ENCODE measurements at regions not wholly inside any gene's neighbourhood (a gene's known extent, or its start where the extent isn't known, plus 50 kb on each side); places are given as distances from the start of the nearest gene placed in this dataset.
"Not testable (repeated sequence)": the region's sequence is repeated elsewhere in the genome, so short reads cannot be mapped to it uniquely, and the experiment has no call there.

DNA sequence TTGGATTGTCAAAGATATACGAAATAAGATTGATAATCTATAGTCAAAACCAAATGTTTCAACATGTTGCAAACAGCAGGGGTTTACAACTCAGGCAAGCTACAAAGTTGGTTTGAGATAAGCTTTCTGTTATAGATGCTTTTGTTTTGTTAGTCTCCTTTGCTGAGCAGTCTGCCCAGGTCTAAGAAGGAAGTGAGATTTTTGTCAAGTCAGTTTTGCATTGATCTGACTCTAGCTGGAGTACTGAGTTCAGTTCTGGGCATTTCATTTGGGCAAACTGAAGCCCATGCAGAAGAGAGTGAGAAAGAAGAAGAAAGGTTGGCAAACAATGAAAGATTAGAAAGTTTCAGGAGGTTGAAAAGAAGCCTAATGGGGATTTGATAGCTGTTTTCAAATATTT is 983.0 kb upstream of the SLC39A10 start:
- no peaks in the 10 kb centered on the region for H3K27me3 Mint-ChIP-seq
- no peak for ATAC-seq (ENCODE audit: low read depth in 2 of 2)

DNA sequence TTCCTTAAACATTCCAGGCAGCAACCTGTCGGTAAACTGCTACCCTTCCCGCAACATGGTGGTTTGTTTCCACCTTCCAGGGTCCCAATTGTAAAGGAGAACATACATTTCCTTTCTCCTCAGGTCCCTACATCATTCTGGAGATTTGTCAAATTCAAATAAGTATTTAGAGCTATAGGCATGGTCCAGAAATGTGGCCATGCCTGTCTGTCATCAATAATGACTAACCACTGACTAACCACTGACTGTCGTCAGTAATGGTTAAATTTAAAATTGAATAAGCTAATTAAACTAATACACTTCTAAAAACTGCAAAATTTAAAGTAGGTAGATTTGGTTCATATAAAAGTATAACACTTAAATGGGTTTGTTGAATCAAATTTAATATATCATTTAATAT is 984.0 kb upstream of the SLC39A10 start:
- Mint-ChIP-seq H3K27ac (no peak overlapping the region), H3K36me3 (no peaks in the 10 kb centered on the region), H3K27me3 (no peaks in the 10 kb centered on the region), H3K4me1 (no peaks in the 10 kb centered on the region), H3K9me3 (peaks cover 0 to 1% (median 0%) of the 10 kb centered on the region in 7 donors), H3K4me3 (no peak overlapping the region)
- ATAC-seq (ENCODE audit: low read depth in 2 of 2) (no peak), DNase-seq (no peak)

More for the DNA sequence above, 983.0 kb upstream of the SLC39A10 start:
- Mint-ChIP-seq H3K27ac (no peak overlapping the region), H3K36me3 (no peaks in the 10 kb centered on the region), H3K4me3 (no peak overlapping the region), H3K9me3 (peaks cover 0 to 1% (median 0%) of the 10 kb centered on the region in 7 donors), H3K4me1 (no peaks in the 10 kb centered on the region)
- DNase-seq: no peak

DNA sequence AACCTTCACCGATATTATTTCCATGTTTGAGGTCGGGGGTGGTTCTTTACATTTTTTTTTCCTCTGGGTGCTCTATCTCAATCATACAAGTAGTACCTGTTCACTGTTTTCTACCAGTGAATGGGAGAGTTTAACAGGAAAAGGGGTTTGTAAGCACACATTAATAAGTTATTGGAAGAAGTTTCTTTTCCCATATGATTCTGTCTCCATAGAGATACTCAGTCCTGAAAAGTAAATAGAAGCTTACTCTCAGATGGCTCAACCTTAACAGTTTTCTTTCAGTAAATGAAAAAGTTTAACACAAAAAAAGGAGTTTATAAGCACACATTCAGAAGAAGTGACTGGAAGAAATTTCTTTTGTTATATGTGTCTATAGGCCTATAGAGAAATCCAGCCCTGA is 995.6 kb upstream of the SLC39A10 start:
- no peak for ATAC-seq (ENCODE audit: low read depth in 2 of 2)
- Mint-ChIP-seq H3K4me3 (no peak overlapping the region), H3K36me3 (no peaks in the 10 kb centered on the region), H3K9me3 (no peaks in the 10 kb centered on the region), H3K27me3 (no peaks in the 10 kb centered on the region), H3K27ac (no peak overlapping the region), H3K4me1 (no peaks in the 10 kb centered on the region)
- DNase-seq: no peak

DNA sequence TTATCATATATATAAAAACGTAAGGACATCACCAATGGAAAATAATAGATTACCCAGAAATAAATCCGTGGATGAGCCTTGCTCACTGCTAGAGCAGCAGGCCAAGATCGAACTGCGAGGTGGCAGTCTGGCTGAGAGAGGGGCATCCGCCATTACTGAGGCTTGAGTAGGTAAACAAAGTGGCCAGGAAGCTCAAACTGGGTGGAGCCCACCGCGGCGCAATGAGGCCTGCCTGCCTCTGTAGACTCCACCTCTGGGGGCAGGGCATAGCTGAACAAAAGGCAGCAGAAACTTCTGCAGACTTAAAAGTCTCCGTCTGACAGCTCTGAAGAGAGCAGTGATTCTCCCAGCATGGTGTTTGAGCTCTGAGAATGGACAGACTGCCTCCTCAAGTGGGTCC is 1018.0 kb upstream of the SLC39A10 start:
- ATAC-seq (ENCODE audit: low read depth in 2 of 2); H3K9me3 Mint-ChIP-seq; DNase-seq; H3K27me3 Mint-ChIP-seq; H3K4me3 Mint-ChIP-seq; H3K4me1 Mint-ChIP-seq; H3K36me3 Mint-ChIP-seq; H3K27ac Mint-ChIP-seq: not testable (repeated sequence)

DNA sequence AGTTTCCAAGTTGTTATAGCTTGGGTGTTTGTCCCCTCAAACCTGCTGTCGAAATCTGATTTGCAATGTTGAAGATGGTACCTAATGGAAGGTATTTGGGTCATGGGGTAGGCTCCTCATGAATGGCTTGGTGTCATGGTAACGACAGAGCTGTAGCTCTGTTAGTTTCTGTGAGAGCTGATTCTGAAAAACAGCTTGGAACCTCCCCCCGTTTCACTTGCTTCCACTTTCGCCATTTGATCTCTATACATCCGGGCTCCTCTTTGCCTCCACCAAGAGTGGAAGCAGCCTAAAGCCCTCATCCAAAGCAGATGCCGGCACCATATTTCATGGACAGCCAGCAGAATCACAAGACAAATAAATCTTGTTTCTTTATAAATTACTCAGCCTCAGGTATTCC is 1035.1 kb upstream of the SLC39A10 start:
- Mint-ChIP-seq H3K27me3 (no peaks in the 10 kb centered on the region), H3K9me3 (peaks cover 0 to 3% (median 1%) of the 10 kb centered on the region in 7 donors), H3K36me3 (no peaks in the 10 kb centered on the region), H3K4me3 (no peak overlapping the region), H3K4me1 (no peaks in the 10 kb centered on the region), H3K27ac (no peak overlapping the region)
- no peak for ATAC-seq (ENCODE audit: low read depth in 2 of 2)
- no peak for DNase-seq

DNA sequence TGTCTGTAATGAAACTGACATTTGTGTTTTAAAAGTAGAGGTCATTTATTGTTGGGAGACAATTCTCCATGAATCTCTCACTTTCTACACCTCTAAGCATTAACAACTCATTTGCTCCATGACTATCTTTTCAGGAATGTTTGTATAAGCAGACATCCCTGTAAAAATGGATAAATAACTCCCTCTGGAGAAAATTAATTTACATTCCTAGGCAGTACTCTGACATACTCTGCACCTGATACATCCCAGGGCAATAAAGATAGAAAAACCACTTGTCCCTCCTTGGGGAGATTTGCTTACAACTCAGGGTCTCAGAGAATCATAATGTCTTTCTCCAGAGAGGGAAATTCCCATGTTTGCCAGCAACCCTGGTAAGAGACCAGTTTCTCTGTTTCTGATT is 1037.7 kb upstream of the SLC39A10 start:
- ATAC-seq (ENCODE audit: low read depth in 2 of 2) (no peak), DNase-seq (no peak)
- peaks cover 0 to 3% (median 1%) of the 10 kb centered on the region in 7 donors for H3K9me3 Mint-ChIP-seq
- no peaks in the 10 kb centered on the region for H3K4me1 Mint-ChIP-seq
- no peaks in the 10 kb centered on the region for H3K36me3 Mint-ChIP-seq
- no peak overlapping the region for H3K4me3 Mint-ChIP-seq
- no peaks in the 10 kb centered on the region for H3K27me3 Mint-ChIP-seq
- H3K27ac Mint-ChIP-seq: no peak overlapping the region

DNA sequence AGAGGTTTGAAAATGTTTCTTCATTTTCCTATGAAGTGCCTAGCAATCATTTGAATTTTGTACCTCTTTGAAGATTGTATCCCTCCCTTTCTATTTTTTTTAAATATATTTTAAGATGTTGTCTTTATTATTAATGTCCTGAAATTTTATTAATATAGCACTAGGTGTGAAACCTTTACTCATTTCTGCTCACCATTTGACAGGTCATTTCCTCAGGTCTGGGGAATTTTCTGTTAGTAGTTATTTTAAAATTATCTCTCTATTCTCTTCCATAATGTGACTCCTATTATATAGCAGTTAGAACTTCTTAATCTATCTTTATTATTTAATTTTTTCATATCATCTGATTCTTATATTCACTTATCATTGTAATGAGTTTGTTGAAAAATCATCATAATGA is 1038.6 kb upstream of the SLC39A10 start:
- H3K36me3 Mint-ChIP-seq: no peaks in the 10 kb centered on the region
- no peaks in the 10 kb centered on the region for H3K27me3 Mint-ChIP-seq
- DNase-seq (no peak), ATAC-seq (ENCODE audit: low read depth in 2 of 2) (no peak)
- no peak overlapping the region for H3K4me3 Mint-ChIP-seq
- peaks cover 0 to 3% (median 0%) of the 10 kb centered on the region in 7 donors for H3K9me3 Mint-ChIP-seq
- no peaks in the 10 kb centered on the region for H3K4me1 Mint-ChIP-seq
- no peak overlapping the region for H3K27ac Mint-ChIP-seq

DNA sequence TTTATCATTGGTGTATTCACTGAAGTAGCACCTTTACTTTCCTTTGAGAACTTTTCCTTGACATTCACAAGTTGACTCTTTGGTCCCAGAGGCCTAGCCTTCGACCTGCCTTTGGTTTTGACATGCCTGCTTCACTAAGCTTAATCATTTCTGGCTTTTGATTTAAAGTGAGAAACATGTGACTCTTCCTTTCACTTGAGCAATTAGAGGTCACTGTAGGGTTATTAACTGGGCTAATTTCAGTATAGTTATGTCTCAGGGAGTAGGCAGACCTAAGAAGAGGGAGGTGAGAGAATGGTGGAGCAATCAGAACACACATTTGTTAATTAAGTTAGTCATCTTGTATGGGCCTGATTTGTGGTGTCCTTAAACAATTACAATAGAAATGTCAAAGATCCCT is 1040.7 kb upstream of the SLC39A10 start:
- H3K27me3 Mint-ChIP-seq: no peaks in the 10 kb centered on the region
- peaks cover 0 to 3% (median 1%) of the 10 kb centered on the region in 7 donors for H3K9me3 Mint-ChIP-seq
- no peak for DNase-seq
- H3K4me3 Mint-ChIP-seq: no peak overlapping the region
- H3K27ac Mint-ChIP-seq: no peak overlapping the region
- H3K36me3 Mint-ChIP-seq: no peaks in the 10 kb centered on the region
- no peak for ATAC-seq (ENCODE audit: low read depth in 2 of 2)
- H3K4me1 Mint-ChIP-seq: no peaks in the 10 kb centered on the region

DNA sequence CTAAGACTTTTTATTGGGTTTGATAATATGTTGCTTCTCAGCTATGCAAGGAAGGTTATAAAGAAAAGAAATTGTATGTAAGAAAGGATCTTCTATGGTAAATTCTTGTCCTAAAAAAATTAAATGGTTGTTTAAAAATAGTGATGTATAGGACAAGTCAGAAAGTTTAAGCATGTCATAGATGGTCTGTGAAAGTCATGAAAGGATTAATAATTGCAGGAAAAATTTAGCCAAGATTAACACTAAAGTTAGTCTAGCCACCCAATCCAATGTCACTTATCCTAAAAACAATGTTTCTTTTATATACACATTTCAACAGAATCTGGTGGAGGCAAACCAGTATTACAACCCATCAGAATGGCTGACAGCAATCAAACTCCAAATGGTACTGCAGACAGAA is 1046.7 kb upstream of the SLC39A10 start:
- H3K9me3 Mint-ChIP-seq: peaks cover 0 to 9% (median 4%) of the 10 kb centered on the region in 7 donors
- H3K27ac Mint-ChIP-seq: no peak overlapping the region
- DNase-seq (no peak), ATAC-seq (ENCODE audit: low read depth in 2 of 2) (no peak)
- no peaks in the 10 kb centered on the region for H3K36me3 Mint-ChIP-seq
- no peaks in the 10 kb centered on the region for H3K4me1 Mint-ChIP-seq
- H3K4me3 Mint-ChIP-seq: no peak overlapping the region
- H3K27me3 Mint-ChIP-seq: no peaks in the 10 kb centered on the region

DNA sequence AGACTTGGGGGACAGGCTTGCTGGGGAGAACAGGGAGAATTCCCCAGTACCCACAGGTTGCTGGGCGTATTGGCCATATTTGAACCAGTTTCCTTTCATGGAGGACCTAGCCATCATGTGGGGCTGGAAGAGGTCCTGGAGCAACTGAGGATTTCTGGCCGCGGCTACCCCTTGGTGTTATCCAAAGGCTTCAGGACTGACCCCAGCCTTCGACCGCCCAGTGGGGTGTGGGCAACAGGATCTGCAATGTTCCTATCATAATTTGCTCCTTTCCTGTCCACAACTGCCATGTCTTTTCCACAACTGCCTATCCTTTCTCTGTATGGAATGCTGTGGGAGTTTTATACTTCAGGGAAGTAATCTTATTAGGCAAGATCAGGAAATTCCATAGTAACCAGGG is 1053.6 kb upstream of the SLC39A10 start:
- H3K4me3 Mint-ChIP-seq: no peak overlapping the region
- peaks cover 2 to 20% (median 6%) of the 10 kb centered on the region in 7 donors for H3K9me3 Mint-ChIP-seq
- H3K36me3 Mint-ChIP-seq: no peaks in the 10 kb centered on the region
- H3K27me3 Mint-ChIP-seq: no peaks in the 10 kb centered on the region
- no peaks in the 10 kb centered on the region for H3K4me1 Mint-ChIP-seq
- no peak for DNase-seq
- ATAC-seq (ENCODE audit: low read depth in 2 of 2): no peak
- H3K27ac Mint-ChIP-seq: no peak overlapping the region

DNA sequence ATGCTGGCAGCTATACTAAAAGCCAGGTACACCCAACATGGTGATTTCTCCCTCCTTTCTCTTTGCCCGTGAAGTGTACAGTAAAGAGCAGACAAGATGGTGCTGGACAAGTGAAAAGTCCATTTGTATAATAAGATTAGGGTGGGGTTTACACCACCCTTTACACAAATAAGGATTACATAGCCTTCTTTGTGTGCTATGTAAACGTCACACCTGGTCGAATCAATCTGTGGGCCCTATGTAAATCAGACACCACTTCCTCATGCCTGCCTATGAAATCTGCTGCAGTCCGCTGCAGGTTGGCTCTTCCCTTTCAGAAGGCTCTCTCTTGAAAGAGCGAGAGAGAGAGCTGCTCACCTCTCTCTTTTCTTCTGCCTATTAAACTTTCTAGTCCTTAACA is 1054.3 kb upstream of the SLC39A10 start:
- no peak for ATAC-seq (ENCODE audit: low read depth in 2 of 2)
- Mint-ChIP-seq H3K9me3 (peaks cover 2 to 20% (median 6%) of the 10 kb centered on the region in 7 donors), H3K4me1 (no peaks in the 10 kb centered on the region), H3K27ac (no peak overlapping the region), H3K27me3 (no peaks in the 10 kb centered on the region), H3K36me3 (no peaks in the 10 kb centered on the region), H3K4me3 (no peak overlapping the region)
- DNase-seq: no peak

DNA sequence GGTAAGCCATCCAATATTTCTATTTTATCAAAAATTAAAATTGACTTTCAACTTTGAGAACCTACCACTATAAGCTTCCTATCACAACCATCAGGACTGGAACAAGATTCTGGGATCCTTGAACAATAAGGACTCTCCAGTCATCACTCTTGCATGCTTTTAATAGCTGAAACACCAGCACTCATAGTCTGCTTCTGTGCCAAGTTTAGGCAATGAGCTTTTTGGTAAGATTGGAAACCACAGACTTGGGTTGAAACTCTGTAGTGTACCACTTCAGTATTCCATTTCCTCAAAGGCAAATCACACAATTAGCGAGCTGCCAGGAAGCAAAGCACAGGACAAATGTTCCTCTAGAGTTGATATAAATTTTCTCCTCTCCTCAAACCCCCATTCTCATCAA is 1065.8 kb upstream of the SLC39A10 start:
- H3K4me3 Mint-ChIP-seq: no peak overlapping the region
- H3K36me3 Mint-ChIP-seq: no peaks in the 10 kb centered on the region
- DNase-seq (no peak), ATAC-seq (ENCODE audit: low read depth in 2 of 2) (no peak)
- H3K9me3 Mint-ChIP-seq: peaks cover 0 to 2% (median 0%) of the 10 kb centered on the region in 7 donors
- no peak overlapping the region for H3K27ac Mint-ChIP-seq
- no peaks in the 10 kb centered on the region for H3K4me1 Mint-ChIP-seq
- H3K27me3 Mint-ChIP-seq: no peaks in the 10 kb centered on the region

DNA sequence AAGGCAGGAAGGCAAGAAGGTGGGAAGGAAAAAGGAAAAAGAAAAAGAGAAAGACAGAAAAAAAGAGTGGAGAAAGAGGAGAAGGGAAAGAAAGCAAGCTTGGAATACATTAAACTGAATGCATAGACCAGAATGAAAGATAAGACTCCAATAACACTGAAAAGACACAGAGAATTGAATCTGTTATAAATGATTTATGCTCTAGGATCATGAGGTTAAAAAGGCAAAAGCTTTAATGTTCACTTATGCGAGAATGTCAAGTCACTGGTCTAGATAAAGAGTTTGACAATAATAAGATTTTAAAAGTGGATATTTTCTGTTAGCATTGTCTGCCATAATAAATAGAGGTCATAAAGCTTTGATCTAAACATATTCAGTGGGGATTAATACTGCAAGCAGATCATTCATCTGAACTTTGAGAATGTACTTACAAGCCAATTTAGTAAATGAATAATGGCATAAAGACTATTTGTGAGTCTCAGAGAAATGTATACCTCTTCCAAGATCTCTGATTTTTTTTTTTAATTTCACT is 1069.2 kb upstream of the SLC39A10 start:
- no peak for DNase-seq
- no peaks in the 10 kb centered on the region for H3K4me1 Mint-ChIP-seq
- H3K9me3 Mint-ChIP-seq: no peaks in the 10 kb centered on the region

DNA sequence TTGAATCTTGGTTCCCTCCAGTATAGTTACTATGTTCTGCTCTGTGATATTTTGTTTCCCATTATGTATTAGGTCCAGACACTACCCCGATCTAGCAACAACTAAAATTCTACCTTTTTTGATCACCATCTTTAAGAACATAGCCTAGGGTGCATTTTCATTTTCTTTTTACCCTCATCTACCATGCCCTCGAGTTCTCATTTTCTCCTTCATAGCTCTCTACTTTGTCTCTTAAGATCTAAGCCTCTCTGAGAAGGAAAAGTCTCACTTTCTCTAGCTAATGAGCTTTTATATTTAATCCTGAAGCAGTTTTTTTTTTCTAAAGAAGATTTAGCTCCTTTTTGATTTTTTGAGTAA is 1089.4 kb upstream of the SLC39A10 start:
- H3K36me3 Mint-ChIP-seq: no peaks in the 10 kb centered on the region
- no peak overlapping the region for H3K4me3 Mint-ChIP-seq
- ATAC-seq (ENCODE audit: low read depth in 2 of 2) (no peak), DNase-seq (no peak)
- no peak overlapping the region for H3K27ac Mint-ChIP-seq
- H3K9me3 Mint-ChIP-seq: peaks cover 0 to 5% (median 0%) of the 10 kb centered on the region in 7 donors
- H3K27me3 Mint-ChIP-seq: no peaks in the 10 kb centered on the region
- H3K4me1 Mint-ChIP-seq: no peaks in the 10 kb centered on the region

More for the DNA sequence above, 1069.2 kb upstream of the SLC39A10 start:
- Mint-ChIP-seq H3K36me3 (no peaks in the 10 kb centered on the region), H3K27me3 (no peaks in the 10 kb centered on the region), H3K27ac (no peak overlapping the region), H3K4me3 (no peak overlapping the region)
- no peak for ATAC-seq (ENCODE audit: low read depth in 2 of 2)
